HEK293T (cell line): ENCODE measurements at regions not wholly inside any gene's neighbourhood (a gene's known extent, or its start where the extent isn't known, plus 50 kb on each side); places are given as distances from the start of the nearest gene placed in this dataset.

Experiments
- ARNT ChIP-seq: fragments of 450-650 bp; IDR thresholded peaks from 2 replicates; pipeline ENCODE4 v1.6.1; 2017; ENCODE audit warnings: mild to moderate bottlenecking
- BHLHE40 ChIP-seq: fragments of 450-650 bp; IDR thresholded peaks from 2 replicates; pipeline ENCODE4 v1.6.1; 2016; ENCODE audit warnings: mild to moderate bottlenecking, moderate library complexity, borderline replicate concordance
- ELF4 ChIP-seq: fragments of 450-650 bp; IDR thresholded peaks from 2 replicates; pipeline ENCODE4 v1.6.1; 2017; ENCODE audit warnings: antibody characterized with exemption
- FOXK2 ChIP-seq: fragments of 450-650 bp; IDR thresholded peaks from 2 replicates; pipeline ENCODE4 v1.6.1; 2016; ENCODE audit warnings: mild to moderate bottlenecking
- FOXM1 ChIP-seq: fragments of 450-650 bp; IDR thresholded peaks from 2 replicates; pipeline ENCODE4 v1.6.1; 2017; ENCODE audit warnings: mild to moderate bottlenecking, borderline replicate concordance
- HDGF ChIP-seq: fragments of 450-650 bp; IDR thresholded peaks from 2 replicates; pipeline ENCODE4 v1.6.1; 2017; ENCODE audit warnings: antibody characterized with exemption, borderline replicate concordance
- L3MBTL2 ChIP-seq: fragments of 450-650 bp; conservative IDR thresholded peaks from 2 replicates; pipeline ENCODE4 v1.6.1; 2016; ENCODE audit warnings: mild to moderate bottlenecking
- LEF1 ChIP-seq: fragments of 450-650 bp; IDR thresholded peaks from 2 replicates; pipeline ENCODE4 v1.6.1; 2017; ENCODE audit warnings: mild to moderate bottlenecking, borderline replicate concordance
- NFRKB ChIP-seq: fragments of 450-650 bp; IDR thresholded peaks from 2 replicates; pipeline ENCODE4 v1.6.1; 2016; ENCODE audit warnings: mild to moderate bottlenecking, moderate library complexity
- PKNOX1 ChIP-seq: fragments of 450-650 bp; IDR thresholded peaks from 2 replicates; pipeline ENCODE4 v1.6.1; 2016
- SP1 ChIP-seq: fragments of 450-650 bp; IDR thresholded peaks from 2 replicates; pipeline ENCODE4 v1.6.1; 2017
- SUZ12 ChIP-seq: fragments of 450-650 bp; IDR thresholded peaks from 2 replicates; pipeline ENCODE4 v1.6.1; 2016; ENCODE audit warnings: mild to moderate bottlenecking
- TARDBP ChIP-seq: fragments of 450-650 bp; IDR thresholded peaks from 2 replicates; pipeline ENCODE4 v1.6.1; 2016
- ZNF384 ChIP-seq: fragments of 450-650 bp; IDR thresholded peaks from 2 replicates; pipeline ENCODE4 v1.6.1; 2016

DNA sequence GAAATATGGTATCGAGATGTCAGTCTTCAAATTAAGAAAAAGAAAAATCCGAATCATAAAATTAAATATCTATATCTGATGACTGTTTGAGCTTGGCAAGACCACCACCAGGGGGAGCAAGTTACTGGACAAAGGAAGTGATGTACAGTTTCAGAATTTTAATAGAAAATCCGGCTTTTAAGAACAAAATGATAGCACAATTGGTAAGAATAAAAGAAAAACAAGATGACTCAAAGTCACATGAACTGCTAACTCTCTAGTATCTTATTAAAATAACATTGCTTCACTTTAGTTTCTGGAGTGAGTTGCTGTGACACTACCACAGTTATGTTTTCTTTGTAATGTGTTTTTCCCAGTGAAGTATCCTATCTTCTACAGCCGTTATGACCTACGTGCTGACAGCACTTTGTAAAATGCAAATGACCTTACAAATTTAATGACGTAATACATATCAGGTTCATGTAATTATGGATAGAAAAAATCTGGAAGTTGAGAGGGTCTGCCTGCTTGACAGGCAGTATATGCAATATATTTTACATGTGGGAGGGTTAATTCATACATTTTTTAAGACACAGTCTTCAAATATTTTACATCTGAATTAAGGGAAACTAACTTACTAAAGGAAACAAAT, 405.3 kb upstream of the HS3ST5 start:
- no peak for TF ChIP-seq BHLHE40
- no peak for TF ChIP-seq TARDBP
- TF ChIP-seq PKNOX1: no peak
- TF ChIP-seq FOXM1: no peak
- TF ChIP-seq FOXK2: no peak
- no peak for TF ChIP-seq ELF4
- TF ChIP-seq ZNF384: no peak
- TF ChIP-seq HDGF: no peak
- TF ChIP-seq SUZ12: no peak
- TF ChIP-seq ARNT: no peak
- no peak for TF ChIP-seq L3MBTL2
- no peak for TF ChIP-seq NFRKB
- TF ChIP-seq SP1: no peak
- TF ChIP-seq LEF1: no peak
